ENCODE measurements at regions not wholly inside any gene's neighbourhood (a gene's known extent, or its start where the extent isn't known, plus 50 kb on each side); places are given as distances from the start of the nearest gene placed in this dataset.
A peak's percentile ranks its signal among the peaks of the same experiment; 100 is the strongest.

- no peak for DNase-seq (ENCODE audit: low read depth in 3 of 3, low spot score in 2 of 3)
These were observed 932.8 kb upstream of the POU3F3 start for GRCh38 chr2:103921161-103921560.

- DNase-seq (ENCODE audit: low read depth in 3 of 3, low spot score in 2 of 3), result no peak
These were observed 911.7 kb upstream of the POU3F3 start for GRCh38 chr2:103942199-103942598.

- DNase-seq (ENCODE audit: low read depth in 3 of 3, low spot score in 2 of 3), result no peak
These were observed 908.8 kb upstream of the POU3F3 start for GRCh38 chr2:103945083-103945482.

GRCh38 chr2:103959174-103960128, 894.5 kb upstream of the POU3F3 start:
- peak in 2 of 3 donors; percentile 29 to 33 for DNase-seq (ENCODE audit: low read depth in 3 of 3, low spot score in 2 of 3)

GRCh38 chr2:103960129-103960513, 893.8 kb upstream of the POU3F3 start:
- DNase-seq (ENCODE audit: low read depth in 3 of 3, low spot score in 2 of 3), result no peak

- no peak for DNase-seq (ENCODE audit: low read depth in 3 of 3, low spot score in 2 of 3)
These were observed 893.0 kb upstream of the POU3F3 start for GRCh38 chr2:103960951-103961350.

- DNase-seq (ENCODE audit: low read depth in 3 of 3, low spot score in 2 of 3), result no peak
These were observed 892.1 kb upstream of the POU3F3 start for GRCh38 chr2:103961862-103962261.

- DNase-seq (ENCODE audit: low read depth in 3 of 3, low spot score in 2 of 3), result no peak
These were observed 891.2 kb upstream of the POU3F3 start for GRCh38 chr2:103962670-103963069.

GRCh38 chr2:103963146-103963725, 890.7 kb upstream of the POU3F3 start:
- DNase-seq (ENCODE audit: low read depth in 3 of 3, low spot score in 2 of 3), result no peak

- no peak for DNase-seq (ENCODE audit: low read depth in 3 of 3, low spot score in 2 of 3)
These were observed 876.7 kb upstream of the POU3F3 start for GRCh38 chr2:103977241-103977640.

GRCh38 chr2:103977668-103978067, 876.2 kb upstream of the POU3F3 start:
- no peak for DNase-seq (ENCODE audit: low read depth in 3 of 3, low spot score in 2 of 3)

GRCh38 chr2:103980401-103980800, 873.5 kb upstream of the POU3F3 start:
- no peak for DNase-seq (ENCODE audit: low read depth in 3 of 3, low spot score in 2 of 3)

- DNase-seq (ENCODE audit: low read depth in 3 of 3, low spot score in 2 of 3), result no peak
These were observed 871.2 kb upstream of the POU3F3 start for GRCh38 chr2:103982691-103983090.

GRCh38 chr2:103986001-103986400, 867.9 kb upstream of the POU3F3 start:
- no peak for DNase-seq (ENCODE audit: low read depth in 3 of 3, low spot score in 2 of 3)

- no peak for DNase-seq (ENCODE audit: low read depth in 3 of 3, low spot score in 2 of 3)
These were observed 862.3 kb upstream of the POU3F3 start for GRCh38 chr2:103991591-103991990.

GRCh38 chr2:104004821-104005220, 849.1 kb upstream of the POU3F3 start:
- no peak for DNase-seq (ENCODE audit: low read depth in 3 of 3, low spot score in 2 of 3)

GRCh38 chr2:104016801-104017200, 837.1 kb upstream of the POU3F3 start:
- DNase-seq (ENCODE audit: low read depth in 3 of 3, low spot score in 2 of 3), result no peak

GRCh38 chr2:104023306-104023705, 830.6 kb upstream of the POU3F3 start:
- DNase-seq (ENCODE audit: low read depth in 3 of 3, low spot score in 2 of 3), result no peak

GRCh38 chr2:104023765-104024164, 830.1 kb upstream of the POU3F3 start:
- DNase-seq (ENCODE audit: low read depth in 3 of 3, low spot score in 2 of 3), result no peak

- DNase-seq (ENCODE audit: low read depth in 3 of 3, low spot score in 2 of 3), result no peak
These were observed 828.6 kb upstream of the POU3F3 start for GRCh38 chr2:104025295-104025694.

GRCh38 chr2:104026725-104027124, 827.2 kb upstream of the POU3F3 start:
- DNase-seq (ENCODE audit: low read depth in 3 of 3, low spot score in 2 of 3), result no peak

GRCh38 chr2:104027321-104027720, 826.6 kb upstream of the POU3F3 start:
- DNase-seq (ENCODE audit: low read depth in 3 of 3, low spot score in 2 of 3), result no peak

Data from right renal cortex interstitium (tissue), 3 donors.